Gastrocnemius medialis (tissue), 4 donors: ENCODE measurements at regions not wholly inside any gene's neighbourhood (a gene's known extent, or its start where the extent isn't known, plus 50 kb on each side); places are given as distances from the start of the nearest gene placed in this dataset.

ENCODE experiments used
- ATAC-seq, 2 donors: fragments of 150-250 bp; one replicate each; pipeline ENCODE4 v1.9.1; 2016
- DNase-seq, 2 donors: peaks; one replicate each; pipeline ENCODE4 v3.0.0-alpha.2; 2019
- H3K27ac ChIP-seq, 4 donors: fragments of 200-600 bp; sonication (generic); 1 replicate in 1 of 4; 2 replicates in 3 of 4; pipeline ENCODE4 v1.5.1; 2016 to 2018; ENCODE audit warnings: mild to moderate bottlenecking in 2 of 4, moderate library complexity in 1 of 4
- H3K27me3 ChIP-seq, 3 donors: fragments of 200-600 bp; sonication (generic) in 2 of 3; 1 replicate in 1 of 3; 2 replicates in 2 of 3; pipeline versions ENCODE4 v1.5.1 to v1.6.0; 2016 to 2019; ENCODE audit warnings: mild to moderate bottlenecking in 1 of 3, moderate library complexity in 1 of 3
- H3K36me3 ChIP-seq, 2 donors: fragments of 200-600 bp; sonication (generic) in 1 of 2; one replicate each; pipeline ENCODE4 v1.5.1; 2017 to 2018
- H3K4me1 ChIP-seq, 2 donors: fragments of 200-600 bp; sonication (generic) in 1 of 2; one replicate each; pipeline ENCODE4 v1.5.1; 2016 to 2017; ENCODE audit warnings: mild to moderate bottlenecking in 2 of 2
- H3K4me3 ChIP-seq, 4 donors: fragments of 200-600 bp; sonication (generic) in 3 of 4; 1 replicate in 1 of 4; 2 replicates in 3 of 4; pipeline ENCODE4 v1.5.1; 2016 to 2019; ENCODE audit warnings: mild to moderate bottlenecking in 2 of 4
- H3K9me3 ChIP-seq, 3 donors: fragments of 200-600 bp; sonication (generic) in 2 of 3; 1 replicate in 1 of 3; 2 replicates in 2 of 3; pipeline ENCODE4 v1.5.1; 2016 to 2019
- CTCF ChIP-seq, 5 experiments: fragments of 450-650 bp in 3 of 5; fragments of 200-600 bp in 2 of 5; sonication (generic) in 2 of 5; IDR thresholded peaks in 4 of 5; conservative IDR thresholded peaks in 1 of 5; 1 replicate in 4 of 5; 2 replicates in 1 of 5; pipeline ENCODE4 v1.5.1; 2016 to 2019; ENCODE audit warnings: antibody characterized with exemption in 5 of 5, mild to moderate bottlenecking in 3 of 5, moderate library complexity in 3 of 5
- POLR2A ChIP-seq, 2 donors: fragments of 450-650 bp; IDR thresholded peaks; one replicate each; pipeline ENCODE4 v1.6.1; 2017; ENCODE audit warnings: antibody characterized with exemption in 2 of 2, mild to moderate bottlenecking in 2 of 2, moderate library complexity in 2 of 2
- in situ Hi-C, 4 donors: fragments of 200-750 bp; cut with MboI; loops; one replicate each; pipeline versions ENCODE4 v1.15.0 to v1.8.0; 2017; ENCODE audit warnings: low sequenced_read_pairs in 4 of 4
- intact Hi-C: fragments of 100-400 bp; cut with DNase I; formaldehyde crosslinking; loops from one replicate; pipeline ENCODE4 v1.15.1; 2023; ENCODE audit warnings: low total_unique reads

- Histone ChIP-seq H3K36me3 (no peaks in the 10 kb centered on the region), H3K27ac (no peak overlapping the region), H3K4me3 (no peak overlapping the region), H3K9me3 (no peaks in the 10 kb centered on the region), H3K27me3 (no peaks in the 10 kb centered on the region), H3K4me1 (no peaks in the 10 kb centered on the region)
- DNase-seq: no peak
- in situ Hi-C loops (no loop called here), intact Hi-C loops (no loop called here)
- ATAC-seq: no peak
- TF ChIP-seq CTCF (IDR thresholded peaks at IDR 0.05 in 4 of 5, conservative IDR thresholded peaks at IDR 0.05 in 1 of 5) (no peak), POLR2A (IDR thresholded peaks at IDR 0.05) (no peak)
Observed at GRCh38 chr7:3191548-3191947, 109.5 kb upstream of the SDK1 start.

GRCh38 chr7:3192669-3193068 lies 108.4 kb upstream of the SDK1 start:
- no peaks in the 10 kb centered on the region for H3K4me1 ChIP-seq
- ATAC-seq (no peak), DNase-seq (no peak)
- no peak for TF ChIP-seq POLR2A (IDR thresholded peaks at IDR 0.05)
- no peak for TF ChIP-seq CTCF (IDR thresholded peaks at IDR 0.05 in 4 of 5, conservative IDR thresholded peaks at IDR 0.05 in 1 of 5)
- no peaks in the 10 kb centered on the region for H3K36me3 ChIP-seq
- H3K27ac ChIP-seq: no peak overlapping the region
- no peak overlapping the region for H3K4me3 ChIP-seq
- H3K27me3 ChIP-seq: no peaks in the 10 kb centered on the region
- in situ Hi-C loops: no loop called here
- intact Hi-C loops: no loop called here
- no peaks in the 10 kb centered on the region for H3K9me3 ChIP-seq

- no peaks in the 10 kb centered on the region for H3K4me1 ChIP-seq
- no peak for DNase-seq
- H3K27me3 ChIP-seq: no peaks in the 10 kb centered on the region
- H3K36me3 ChIP-seq: no peaks in the 10 kb centered on the region
- ATAC-seq: no peak
- no peaks in the 10 kb centered on the region for H3K9me3 ChIP-seq
- in situ Hi-C loops: no loop called here
- no peak overlapping the region for H3K27ac ChIP-seq
- no peak overlapping the region for H3K4me3 ChIP-seq
- TF ChIP-seq POLR2A (IDR thresholded peaks at IDR 0.05): no peak
- no peak for TF ChIP-seq CTCF (IDR thresholded peaks at IDR 0.05 in 4 of 5, conservative IDR thresholded peaks at IDR 0.05 in 1 of 5)
- intact Hi-C loops: no loop called here
Observed at GRCh38 chr7:3193379-3194120, 107.5 kb upstream of the SDK1 start.

DNA sequence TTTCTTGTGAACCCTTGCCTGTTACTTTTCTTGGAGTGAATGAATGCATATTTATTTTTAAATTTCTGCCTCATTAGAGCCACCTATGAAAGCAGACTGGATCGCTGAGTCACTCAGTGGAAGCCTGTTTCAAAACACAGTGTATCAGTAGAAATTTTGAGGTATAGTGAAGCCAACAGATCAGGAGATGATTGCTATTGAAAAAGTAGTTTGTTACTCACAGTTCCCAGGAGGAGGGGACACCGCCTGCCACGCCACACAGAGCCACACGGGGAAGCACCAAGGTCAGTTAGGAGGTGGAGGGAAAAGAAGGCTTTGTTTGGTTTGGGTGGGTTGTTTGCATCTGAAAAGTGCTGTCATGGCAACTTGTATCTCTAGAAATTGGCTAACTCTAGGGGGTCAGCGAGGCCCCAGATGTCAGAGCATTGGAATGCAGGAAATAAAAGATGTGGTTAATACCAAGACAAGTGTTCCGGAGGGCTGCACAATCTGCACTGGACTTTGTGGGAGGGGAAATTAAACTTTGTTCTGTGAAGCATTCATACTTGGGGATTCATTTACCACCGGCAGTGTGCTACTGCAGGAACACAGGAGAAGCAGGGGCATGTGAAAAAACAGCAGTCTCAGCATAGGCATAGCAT lies 106.4 kb upstream of the SDK1 start:
- in situ Hi-C loops: no loop called here
- no peak for TF ChIP-seq CTCF (IDR thresholded peaks at IDR 0.05 in 4 of 5, conservative IDR thresholded peaks at IDR 0.05 in 1 of 5)
- TF ChIP-seq POLR2A (IDR thresholded peaks at IDR 0.05): no peak
- Histone ChIP-seq H3K4me1 (no peaks in the 10 kb centered on the region), H3K36me3 (no peaks in the 10 kb centered on the region), H3K27me3 (no peaks in the 10 kb centered on the region), H3K27ac (no peak overlapping the region), H3K4me3 (no peak overlapping the region), H3K9me3 (no peaks in the 10 kb centered on the region)
- intact Hi-C loops: no loop called here
- ATAC-seq (no peak), DNase-seq (no peak)
